Psoas muscle (tissue), 7 donors: ENCODE measurements at regions not wholly inside any gene's neighbourhood (a gene's known extent, or its start where the extent isn't known, plus 50 kb on each side); places are given as distances from the start of the nearest gene placed in this dataset.

ENCODE experiments used
- ATAC-seq, 4 donors: fragments of 200-7000 bp; cut with Tn5 transposase; one replicate each; pipeline ENCODE4 v1.9.1; 2020; ENCODE audit warnings: moderate library complexity in 3 of 4, mild to moderate bottlenecking in 2 of 4
- DNase-seq, 2 donors: peaks; one replicate each; pipeline ENCODE4 v3.0.0-alpha.2; 2020
- H3K27ac ChIP-seq: fragments of 200-600 bp; one replicate; pipeline ENCODE4 v1.8.0; 2022
- H3K27me3 ChIP-seq, 3 donors: fragments of 200-600 bp in 1 of 3; one replicate each; pipeline versions ENCODE4 v1.6.1 to v1.8.0; 2013 to 2022; ENCODE audit warnings: low read length in 2 of 3, mild to moderate bottlenecking in 2 of 3, moderate library complexity in 1 of 3; ENCODE audit not compliant: insufficient read depth in 3 of 3
- H3K36me3 ChIP-seq, 2 donors: fragments of 200-600 bp in 1 of 2; one replicate each; pipeline versions ENCODE4 v1.6.1 to v1.8.0; 2013 to 2022; ENCODE audit warnings: low read depth in 1 of 2, mild to moderate bottlenecking in 1 of 2, moderate library complexity in 1 of 2; ENCODE audit not compliant: insufficient read depth in 1 of 2
- H3K4me1 ChIP-seq: fragments of 200-600 bp; one replicate; pipeline ENCODE4 v1.8.0; 2022
- H3K4me3 ChIP-seq: fragments of 200-600 bp; one replicate; pipeline ENCODE4 v1.8.0; 2022; ENCODE audit warnings: mild to moderate bottlenecking
- H3K9me3 ChIP-seq: fragments of 200-600 bp; one replicate; pipeline ENCODE4 v1.8.0; 2022
- CTCF ChIP-seq: fragments of 200-600 bp; IDR thresholded peaks from one replicate; pipeline ENCODE4 v1.8.0; 2022; ENCODE audit warnings: antibody characterized with exemption
- WGBS, 3 donors: extraction: QIAGEN DNeasy Blood & Tissue Kit; methylation state at CpG; one replicate each; pipeline versions ENCODE4 v1.1.6 to v1.1.7; 2013; 5-methylcytosine and 5-hydroxymethylcytosine counted together
- intact Hi-C, 2 donors: fragments of 100-400 bp; cut with DNase I; formaldehyde crosslinking; loops; one replicate each; pipeline versions ENCODE4 v1.11.0 to v1.14.2; 2022
- donor health status: healthy with polysubstance abuse.
- donor health status: DM: no; HTN: no; CAD: no; lungs with moderate emphysema.
- donor health status: Bipolar disorder and iron deficiency.
- donor health status: healthy.
- donor health status: DM: yes; HTN: yes; CAD: no.
- donor health status: DM: no; HTN: no; CAD: no.
- donor health status: DM: yes; HTN: yes; CAD: no.

- TF ChIP-seq CTCF: no peak
- no peaks in the 10 kb centered on the region for H3K9me3 ChIP-seq
- no peaks in the 10 kb centered on the region for H3K36me3 ChIP-seq
- 45 to 55% (median 55%) methylated on average over 2 of the region's 2 CpGs for WGBS, 3 donors
- DNase-seq (no peak), ATAC-seq (no peak)
- H3K27me3 ChIP-seq: no peaks in the 10 kb centered on the region
- no peak overlapping the region for H3K27ac ChIP-seq
- intact Hi-C loops: no loop called here
- no peak overlapping the region for H3K4me3 ChIP-seq
- no peaks in the 10 kb centered on the region for H3K4me1 ChIP-seq
Measured at GRCh38 chr12:82047446-82047845, 288.3 kb upstream of the PPFIA2 start.

GRCh38 chr12:82040987-82041743 is 282.0 kb upstream of the PPFIA2 start:
- intact Hi-C loops: no loop called here
- no peak for TF ChIP-seq CTCF
- H3K4me3 ChIP-seq: no peak overlapping the region
- H3K27me3 ChIP-seq: no peaks in the 10 kb centered on the region
- ATAC-seq (no peak), DNase-seq (no peak)
- 54 to 65% (median 63%) methylated on average over 2 of the region's 2 CpGs for WGBS, 3 donors
- no peaks in the 10 kb centered on the region for H3K9me3 ChIP-seq
- H3K27ac ChIP-seq: no peak overlapping the region
- H3K4me1 ChIP-seq: no peaks in the 10 kb centered on the region
- no peaks in the 10 kb centered on the region for H3K36me3 ChIP-seq

GRCh38 chr12:82034769-82035168 is 275.6 kb upstream of the PPFIA2 start:
- DNase-seq: no peak
- Histone ChIP-seq H3K27me3 (no peaks in the 10 kb centered on the region), H3K27ac (no peak overlapping the region), H3K4me1 (no peaks in the 10 kb centered on the region), H3K36me3 (no peaks in the 10 kb centered on the region), H3K4me3 (no peak overlapping the region), H3K9me3 (no peaks in the 10 kb centered on the region)
- no peak for TF ChIP-seq CTCF
- ATAC-seq: no peak
- intact Hi-C loops: no loop called here

GRCh38 chr12:82029936-82030335 is 270.8 kb upstream of the PPFIA2 start:
- no peak for DNase-seq
- no peak overlapping the region for H3K27ac ChIP-seq
- TF ChIP-seq CTCF: no peak
- 50 to 65% (median 59%) methylated on average over 1 of the region's 1 CpG for WGBS, 3 donors
- no peak overlapping the region for H3K4me3 ChIP-seq
- H3K4me1 ChIP-seq: no peaks in the 10 kb centered on the region
- intact Hi-C loops: no loop called here
- ATAC-seq: no peak
- no peaks in the 10 kb centered on the region for H3K36me3 ChIP-seq
- no peaks in the 10 kb centered on the region for H3K9me3 ChIP-seq
- no peaks in the 10 kb centered on the region for H3K27me3 ChIP-seq

GRCh38 chr12:82028772-82029171 is 269.6 kb upstream of the PPFIA2 start:
- no peak for TF ChIP-seq CTCF
- ATAC-seq (no peak), DNase-seq (no peak)
- no peak overlapping the region for H3K27ac ChIP-seq
- no peaks in the 10 kb centered on the region for H3K27me3 ChIP-seq
- H3K4me3 ChIP-seq: no peak overlapping the region
- no peaks in the 10 kb centered on the region for H3K9me3 ChIP-seq
- no peaks in the 10 kb centered on the region for H3K36me3 ChIP-seq
- intact Hi-C loops: no loop called here
- WGBS, 3 donors: 85 to 97% (median 93%) methylated on average over 1 of the region's 1 CpG
- H3K4me1 ChIP-seq: no peaks in the 10 kb centered on the region
